ENCODE measurements at regions not wholly inside any gene's neighbourhood (a gene's known extent, or its start where the extent isn't known, plus 50 kb on each side); places are given as distances from the start of the nearest gene placed in this dataset.

GRCh38 chr6:94005835-94006234, 586.5 kb upstream of the EPHA7 start:
- no peak for TF ChIP-seq CTCF (IDR thresholded peaks at IDR 0.05; ENCODE audit: low read depth, low read length)
- no peak for TF ChIP-seq EZH2phosphoT487 (IDR thresholded peaks at IDR 0.05; ENCODE audit: low read depth)

All from OCI-LY3 (cell line).